ENCODE measurements at regions not wholly inside any gene's neighbourhood (a gene's known extent, or its start where the extent isn't known, plus 50 kb on each side); places are given as distances from the start of the nearest gene placed in this dataset.

DNA sequence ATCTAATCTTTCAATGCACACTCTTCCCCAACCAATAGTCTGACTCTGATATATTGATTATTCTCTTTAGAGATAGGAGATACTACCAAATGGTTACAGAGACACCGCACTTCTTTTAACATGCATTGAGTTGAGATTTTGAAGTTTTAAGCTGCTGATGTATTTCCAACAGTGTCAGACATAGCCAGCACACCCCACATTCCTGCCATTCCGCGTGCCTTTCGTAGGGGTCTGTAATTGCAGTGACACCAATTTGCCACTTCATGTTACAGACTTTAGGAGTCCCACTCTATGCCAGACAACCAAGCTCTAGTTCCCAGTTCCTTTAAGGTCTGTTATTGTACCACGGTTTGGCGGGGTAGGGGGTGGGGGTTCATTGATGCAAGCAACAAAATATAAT is 618.2 kb upstream of the FRG1 start:
- TF ChIP-seq, protein P1, sequence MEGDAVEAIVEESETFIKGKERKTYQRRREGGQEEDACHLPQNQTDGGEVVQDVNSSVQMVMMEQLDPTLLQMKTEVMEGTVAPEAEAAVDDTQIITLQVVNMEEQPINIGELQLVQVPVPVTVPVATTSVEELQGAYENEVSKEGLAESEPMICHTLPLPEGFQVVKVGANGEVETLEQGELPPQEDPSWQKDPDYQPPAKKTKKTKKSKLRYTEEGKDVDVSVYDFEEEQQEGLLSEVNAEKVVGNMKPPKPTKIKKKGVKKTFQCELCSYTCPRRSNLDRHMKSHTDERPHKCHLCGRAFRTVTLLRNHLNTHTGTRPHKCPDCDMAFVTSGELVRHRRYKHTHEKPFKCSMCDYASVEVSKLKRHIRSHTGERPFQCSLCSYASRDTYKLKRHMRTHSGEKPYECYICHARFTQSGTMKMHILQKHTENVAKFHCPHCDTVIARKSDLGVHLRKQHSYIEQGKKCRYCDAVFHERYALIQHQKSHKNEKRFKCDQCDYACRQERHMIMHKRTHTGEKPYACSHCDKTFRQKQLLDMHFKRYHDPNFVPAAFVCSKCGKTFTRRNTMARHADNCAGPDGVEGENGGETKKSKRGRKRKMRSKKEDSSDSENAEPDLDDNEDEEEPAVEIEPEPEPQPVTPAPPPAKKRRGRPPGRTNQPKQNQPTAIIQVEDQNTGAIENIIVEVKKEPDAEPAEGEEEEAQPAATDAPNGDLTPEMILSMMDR (conservative IDR thresholded peaks at IDR 0.05 in 1 of 2, IDR thresholded peaks at IDR 0.05 in 1 of 2; ENCODE audit: low read depth in 1 of 2, low read length in 2 of 2): no peak
- no peak for TF ChIP-seq EZH2 (IDR thresholded peaks at IDR 0.05; ENCODE audit: low read length, missing control alignments)

Measured in fibroblast of lung (primary cell).